ENCODE measurements at regions not wholly inside any gene's neighbourhood (a gene's known extent, or its start where the extent isn't known, plus 50 kb on each side); places are given as distances from the start of the nearest gene placed in this dataset.

- H3K27ac ChIP-seq, result no peak overlapping the region
- H3K27me3 ChIP-seq (ENCODE audit: insufficient read depth in 3 of 3, low read length in 2 of 3), result no peaks in the 10 kb centered on the region
- intact Hi-C loops (cut with DNase I), result no loop called here
- no peak for ATAC-seq
- no peak for DNase-seq
- H3K4me3 ChIP-seq, result no peak overlapping the region
- TF ChIP-seq CTCF (IDR thresholded peaks at IDR 0.05), result no peak
- 57 to 65% (median 62%) methylated on average over 6 of the region's 6 CpGs for WGBS, 3 donors
- no peaks in the 10 kb centered on the region for H3K4me1 ChIP-seq
- no peaks in the 10 kb centered on the region for H3K36me3 ChIP-seq (ENCODE audit: insufficient read depth in 1 of 2, low read depth in 1 of 2)
- no peaks in the 10 kb centered on the region for H3K9me3 ChIP-seq
Measured at GRCh38 chr6:25175196-25175595, 104.0 kb upstream of the CARMIL1 start.

GRCh38 chr6:25175681-25176080 is 103.5 kb upstream of the CARMIL1 start:
- no peaks in the 10 kb centered on the region for H3K4me1 ChIP-seq
- no peak for DNase-seq
- intact Hi-C loops (cut with DNase I), result no loop called here
- ATAC-seq, result no peak
- no peaks in the 10 kb centered on the region for H3K9me3 ChIP-seq
- H3K27me3 ChIP-seq (ENCODE audit: insufficient read depth in 3 of 3, low read length in 2 of 3), result no peaks in the 10 kb centered on the region
- no peak overlapping the region for H3K27ac ChIP-seq
- no peak overlapping the region for H3K4me3 ChIP-seq
- no peaks in the 10 kb centered on the region for H3K36me3 ChIP-seq (ENCODE audit: insufficient read depth in 1 of 2, low read depth in 1 of 2)
- no peak for TF ChIP-seq CTCF (IDR thresholded peaks at IDR 0.05)
- 71 to 80% (median 78%) methylated on average over 2 of the region's 2 CpGs for WGBS, 3 donors

- no peaks in the 10 kb centered on the region for H3K4me1 ChIP-seq
- no peaks in the 10 kb centered on the region for H3K27me3 ChIP-seq (ENCODE audit: insufficient read depth in 3 of 3, low read length in 2 of 3)
- TF ChIP-seq CTCF (IDR thresholded peaks at IDR 0.05), result no peak
- intact Hi-C loops (cut with DNase I), result no loop called here
- H3K9me3 ChIP-seq, result no peaks in the 10 kb centered on the region
- DNase-seq (no peak), ATAC-seq (no peak)
- H3K4me3 ChIP-seq, result no peak overlapping the region
- no peak overlapping the region for H3K27ac ChIP-seq
- H3K36me3 ChIP-seq (ENCODE audit: insufficient read depth in 1 of 2, low read depth in 1 of 2), result no peaks in the 10 kb centered on the region
Measured at GRCh38 chr6:25176466-25176865, 102.7 kb upstream of the CARMIL1 start.

- ATAC-seq (no peak), DNase-seq (no peak)
- WGBS, 3 donors, result 97 to 99% (median 97%) methylated on average over 1 of the region's 1 CpG
- H3K27ac ChIP-seq, result no peak overlapping the region
- H3K4me3 ChIP-seq, result no peak overlapping the region
- H3K9me3 ChIP-seq, result no peaks in the 10 kb centered on the region
- intact Hi-C loops (cut with DNase I), result no loop called here
- H3K27me3 ChIP-seq (ENCODE audit: insufficient read depth in 3 of 3, low read length in 2 of 3), result no peaks in the 10 kb centered on the region
- no peaks in the 10 kb centered on the region for H3K4me1 ChIP-seq
- TF ChIP-seq CTCF (IDR thresholded peaks at IDR 0.05), result no peak
- no peaks in the 10 kb centered on the region for H3K36me3 ChIP-seq (ENCODE audit: insufficient read depth in 1 of 2, low read depth in 1 of 2)
Measured at GRCh38 chr6:25177500-25178028, 101.6 kb upstream of the CARMIL1 start.

- no peaks in the 10 kb centered on the region for H3K4me1 ChIP-seq
- no peaks in the 10 kb centered on the region for H3K27me3 ChIP-seq (ENCODE audit: insufficient read depth in 3 of 3, low read length in 2 of 3)
- no peaks in the 10 kb centered on the region for H3K36me3 ChIP-seq (ENCODE audit: insufficient read depth in 1 of 2, low read depth in 1 of 2)
- DNase-seq (no peak), ATAC-seq (no peak)
- intact Hi-C loops (cut with DNase I), result no loop called here
- H3K4me3 ChIP-seq, result no peak overlapping the region
- H3K9me3 ChIP-seq, result no peaks in the 10 kb centered on the region
- no peak for TF ChIP-seq CTCF (IDR thresholded peaks at IDR 0.05)
- H3K27ac ChIP-seq, result no peak overlapping the region
- 62 to 69% (median 64%) methylated on average over 8 of the region's 8 CpGs for WGBS, 3 donors
Measured at GRCh38 chr6:25178336-25179035, 100.7 kb upstream of the CARMIL1 start.
